HG02798 (cell line): ENCODE measurements at regions not wholly inside any gene's neighbourhood (a gene's known extent, or its start where the extent isn't known, plus 50 kb on each side); places are given as distances from the start of the nearest gene placed in this dataset.
"Not testable (repeated sequence)": the region's sequence is repeated elsewhere in the genome, so short reads cannot be mapped to it uniquely, and the experiment has no call there.

ENCODE experiments used
- ATAC-seq: cut with Tn5 transposase; IDR thresholded peaks from one replicate; pipeline ENCODE4 v1.9.1; 2021; ENCODE audit warnings: mild to moderate bottlenecking; ENCODE audit not compliant: unreplicated experiment, poor library complexity

GRCh38 chr1:221022331-221022730 lies 143.1 kb downstream of the HLX start:
- no peak for ATAC-seq

- ATAC-seq, result no peak
These were observed 144.2 kb downstream of the HLX start for GRCh38 chr1:221023482-221023881.

- no peak for ATAC-seq
These were observed 146.3 kb downstream of the HLX start for GRCh38 chr1:221025501-221025900.

GRCh38 chr1:221025956-221026355 lies 146.7 kb downstream of the HLX start:
- no peak for ATAC-seq

- no peak for ATAC-seq
These were observed 150.9 kb downstream of the HLX start for GRCh38 chr1:221029981-221030649.

- no peak for ATAC-seq
These were observed 151.7 kb downstream of the HLX start for GRCh38 chr1:221030990-221031389.

- ATAC-seq, result no peak
These were observed 152.4 kb downstream of the HLX start for GRCh38 chr1:221031458-221032203.

GRCh38 chr1:221032204-221032585 lies 153.0 kb downstream of the HLX start:
- no peak for ATAC-seq

GRCh38 chr1:221032637-221033280 lies 153.5 kb downstream of the HLX start:
- no peak for ATAC-seq

GRCh38 chr1:221035662-221036153 lies 156.5 kb downstream of the HLX start:
- ATAC-seq, result no peak

GRCh38 chr1:221039616-221040015 lies 160.4 kb downstream of the HLX start:
- ATAC-seq, result no peak

- ATAC-seq, result no peak
These were observed 160.9 kb downstream of the HLX start for GRCh38 chr1:221040101-221040500.

GRCh38 chr1:221040691-221041285 lies 161.5 kb downstream of the HLX start:
- no peak for ATAC-seq

- no peak for ATAC-seq
These were observed 165.3 kb downstream of the HLX start for GRCh38 chr1:221044538-221044937.

- no peak for ATAC-seq
These were observed 165.9 kb downstream of the HLX start for GRCh38 chr1:221045151-221045550.

GRCh38 chr1:221045842-221046831 lies 166.9 kb downstream of the HLX start:
- peak; percentile 94 for ATAC-seq

- not testable (repeated sequence) for ATAC-seq
These were observed 172.1 kb downstream of the HLX start for GRCh38 chr1:221051391-221051790.

GRCh38 chr1:221053889-221054288 lies 174.6 kb downstream of the HLX start:
- no peak for ATAC-seq

- no peak for ATAC-seq
These were observed 180.3 kb downstream of the HLX start for GRCh38 chr1:221059506-221059905.

GRCh38 chr1:221063651-221064050 lies 184.4 kb downstream of the HLX start:
- no peak for ATAC-seq
